Liver (tissue), 3 donors: ENCODE measurements at regions not wholly inside any gene's neighbourhood (a gene's known extent, or its start where the extent isn't known, plus 50 kb on each side); places are given as distances from the start of the nearest gene placed in this dataset.

Experiments used
- CTCF ChIP-seq: fragments of 150-350 bp; IDR thresholded peaks from 2 replicates; pipeline ENCODE4 v1.5.1; 2017; ENCODE audit warnings: improper control_type of control experiment, low read depth, low read length; ENCODE audit not compliant: missing input control
- EGR1 ChIP-seq, 2 donors: IDR thresholded peaks; 2 replicates each; pipeline ENCODE4 v1.6.1; 2016 to 2018; ENCODE audit warnings: antibody characterized with exemption in 2 of 2, low read depth in 2 of 2
- FOXA1 ChIP-seq: IDR thresholded peaks from 2 replicates; pipeline ENCODE4 v1.6.1; 2016; ENCODE audit warnings: antibody characterized with exemption
- GABPA ChIP-seq, 2 donors: IDR thresholded peaks in 1 of 2; conservative IDR thresholded peaks in 1 of 2; 2 replicates each; pipeline ENCODE4 v1.6.1; 2016; ENCODE audit warnings: antibody characterized with exemption in 2 of 2, mild to moderate bottlenecking in 1 of 2, moderate library complexity in 1 of 2
- JUND ChIP-seq, 2 donors: IDR thresholded peaks; 2 replicates each; pipeline ENCODE4 v1.6.1; 2016; ENCODE audit warnings: antibody characterized with exemption in 2 of 2
- NR2F2 ChIP-seq: IDR thresholded peaks from 2 replicates; pipeline ENCODE4 v1.6.1; 2016; ENCODE audit warnings: antibody characterized with exemption
- RXRA ChIP-seq, 2 donors: IDR thresholded peaks; 2 replicates each; pipeline ENCODE4 v1.6.1; 2017 to 2018; ENCODE audit warnings: antibody characterized with exemption in 2 of 2, mild to moderate bottlenecking in 1 of 2
- SP1 ChIP-seq: IDR thresholded peaks from 2 replicates; pipeline ENCODE4 v1.6.1; 2018; ENCODE audit warnings: antibody characterized with exemption, mild to moderate bottlenecking
- TAF1 ChIP-seq: conservative IDR thresholded peaks from 2 replicates; pipeline ENCODE4 v1.6.1; 2016; ENCODE audit warnings: antibody characterized with exemption, mild to moderate bottlenecking
- YY1 ChIP-seq: IDR thresholded peaks from 2 replicates; pipeline ENCODE4 v1.6.1; 2016; ENCODE audit warnings: antibody characterized with exemption, mild to moderate bottlenecking
- ZBTB33 ChIP-seq: IDR thresholded peaks from 2 replicates; pipeline ENCODE4 v1.6.1; 2016; ENCODE audit warnings: antibody characterized with exemption
- donor health status: healthy.
- donor health status: healthy.

DNA sequence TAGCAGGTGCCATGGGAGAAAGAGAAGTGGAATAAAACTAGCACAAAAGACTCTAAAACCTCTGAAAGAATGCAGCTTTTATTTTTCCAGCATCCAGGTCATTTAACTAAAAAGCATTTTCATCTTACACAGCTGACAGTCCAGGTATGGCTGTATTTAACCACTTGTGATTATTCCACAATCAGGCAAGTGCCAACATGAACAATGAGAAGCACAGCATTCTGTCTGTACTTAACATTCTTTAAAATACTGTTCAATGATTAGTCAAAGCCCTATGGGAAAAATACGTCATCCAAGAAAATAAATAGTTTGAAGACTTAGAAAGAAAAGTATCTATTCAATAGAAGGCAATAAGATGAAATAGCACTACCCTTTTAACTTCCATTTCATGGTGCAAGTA lies 246.9 kb downstream of the LIG4 start:
- TF ChIP-seq YY1 (no peak), TAF1 (no peak), ZBTB33 (no peak), CTCF (no peak), RXRA (IDR thresholded peaks at IDR 0.05) (no peak), EGR1 (IDR thresholded peaks at IDR 0.05; ENCODE audit: low read depth in 2 of 2) (no peak), FOXA1 (no peak), GABPA (IDR thresholded peaks at IDR 0.05 in 1 of 2, conservative IDR thresholded peaks at IDR 0.05 in 1 of 2) (no peak), JUND (IDR thresholded peaks at IDR 0.05) (no peak), SP1 (no peak), NR2F2 (no peak)
